IMR-90 (cell line): ENCODE measurements at regions not wholly inside any gene's neighbourhood (a gene's known extent, or its start where the extent isn't known, plus 50 kb on each side); places are given as distances from the start of the nearest gene placed in this dataset.

Source experiments
- ATAC-seq: fragments of 200-7000 bp; cut with Tn5 transposase; 2 replicates; pipeline ENCODE4 v1.9.1; 2020; ENCODE audit warnings: low read depth, mild to moderate bottlenecking, moderate library complexity
- BruUV-seq: library from RNA; stranded (reverse); fragments of 400-500 nt; replicated peaks from 2 replicates; lab custom pipeline; 2021; lab: Mats Ljungman, UMichigan
- CTCF ChIA-PET: fragments of 300-600 bp; formaldehyde crosslinking; extraction: SDS; loops from one replicate; lab custom pipeline; 2021; ENCODE audit warnings: antibody characterized with exemption; lab: Yijun Ruan, JAX
- POLR2A ChIA-PET: fragments of 300-600 bp; sonication (Branson Sonifier 250); formaldehyde crosslinking; loops from one replicate; lab custom pipeline; 2022; ENCODE audit warnings: antibody characterized with exemption; ENCODE audit not compliant: unreplicated experiment; lab: Charles Lee
- DNase-seq: peaks from one replicate; pipeline ENCODE4 v3.0.0; 2013
- H2AFZ ChIP-seq: replicated peaks from 2 replicates; pipeline ENCODE3; 2013; ENCODE audit warnings: low read length, mild to moderate bottlenecking; ENCODE audit not compliant: poor library complexity
- H2AK5ac ChIP-seq: 2 replicates; pipeline ENCODE4 v1.6.1; 2013; ENCODE audit warnings: low read depth, low read length, inconsistent platforms
- H2AK9ac ChIP-seq: replicated peaks from 2 replicates; pipeline ENCODE3; 2013; ENCODE audit warnings: mild to moderate bottlenecking, low read depth, low read length, moderate library complexity; ENCODE audit not compliant: poor library complexity
- H2BK120ac ChIP-seq: 2 replicates; pipeline ENCODE4 v1.6.1; 2013; ENCODE audit warnings: low read depth, low read length, inconsistent platforms
- H2BK15ac ChIP-seq: 3 replicates; pipeline ENCODE4 v1.6.1; 2013; ENCODE audit warnings: low read depth, low read length, inconsistent platforms
- H2BK20ac ChIP-seq: 2 replicates; pipeline ENCODE4 v1.6.1; 2013; ENCODE audit warnings: low read depth, mild to moderate bottlenecking, inconsistent platforms, low read length, moderate library complexity
- H2BK5ac ChIP-seq: 2 replicates; pipeline ENCODE4 v1.6.1; 2013; ENCODE audit warnings: mild to moderate bottlenecking, low read depth, low read length, inconsistent platforms; ENCODE audit not compliant: poor library complexity, severe bottlenecking
- H3K14ac ChIP-seq: replicated peaks from 2 replicates; pipeline ENCODE4 v1.6.1; 2013; ENCODE audit warnings: low read depth, low read length, inconsistent platforms
- H3K18ac ChIP-seq: 2 replicates; pipeline ENCODE4 v1.6.1; 2013; ENCODE audit warnings: low read depth, low read length, control low read depth
- H3K23ac ChIP-seq: 2 replicates; pipeline ENCODE4 v1.6.1; 2013; ENCODE audit warnings: low read depth, low read length, inconsistent platforms
- H3K27ac ChIP-seq: 2 replicates; pipeline ENCODE4 v1.5.1; 2013; ENCODE audit warnings: mild to moderate bottlenecking, control low read depth, low read length; ENCODE audit not compliant: insufficient read depth
- H3K27me3 ChIP-seq: 2 replicates; pipeline ENCODE4 v1.6.1; 2013; ENCODE audit warnings: low read length; ENCODE audit not compliant: control insufficient read depth, insufficient read depth
- H3K36me3 ChIP-seq: 2 replicates; pipeline ENCODE4 v1.6.1; 2013; ENCODE audit warnings: low read length, mixed read lengths; ENCODE audit not compliant: control insufficient read depth, insufficient read depth
- H3K4ac ChIP-seq: 2 replicates; pipeline ENCODE4 v1.6.1; 2013; ENCODE audit warnings: low read depth, low read length, inconsistent platforms
- H3K4me1 ChIP-seq: 2 replicates; pipeline ENCODE4 v1.6.1; 2013; ENCODE audit warnings: low read length, mixed read lengths; ENCODE audit not compliant: control insufficient read depth, insufficient read depth
- H3K4me2 ChIP-seq: 2 replicates; pipeline ENCODE4 v1.6.1; 2013; ENCODE audit warnings: low read depth, mild to moderate bottlenecking, control low read depth, low read length, moderate library complexity
- H3K4me3 ChIP-seq: 2 replicates; pipeline ENCODE4 v1.5.1; 2013; ENCODE audit warnings: low read depth, mild to moderate bottlenecking, control low read depth, low read length, moderate library complexity; ENCODE audit not compliant: insufficient read depth
- H3K56ac ChIP-seq: 2 replicates; pipeline ENCODE4 v1.6.1; 2013; ENCODE audit warnings: low read length, inconsistent platforms; ENCODE audit not compliant: insufficient read depth; ENCODE audit errors: extremely low read depth
- H3K79me1 ChIP-seq, 2 experiments: 2 replicates each; pipeline ENCODE4 v1.6.1; 2013; ENCODE audit warnings: low read length in 2 of 2, inconsistent platforms in 1 of 2, low read depth in 1 of 2
- H3K9ac ChIP-seq: 2 replicates; pipeline ENCODE4 v1.6.1; 2013; ENCODE audit warnings: low read depth, low read length, control low read depth
- H3K9me1 ChIP-seq: 2 replicates; pipeline ENCODE4 v1.6.1; 2013; ENCODE audit warnings: low read length, inconsistent platforms; ENCODE audit not compliant: insufficient read depth
- H3K9me3 ChIP-seq: 2 replicates; pipeline ENCODE4 v1.6.1; 2013; ENCODE audit warnings: low read length; ENCODE audit not compliant: control insufficient read depth, insufficient read depth
- H4K20me1 ChIP-seq: 2 replicates; pipeline ENCODE4 v1.6.1; 2013; ENCODE audit warnings: low read length, inconsistent platforms; ENCODE audit not compliant: insufficient read depth
- H4K5ac ChIP-seq: 2 replicates; pipeline ENCODE4 v1.6.1; 2013; ENCODE audit warnings: mild to moderate bottlenecking, low read depth, low read length, control low read depth
- H4K8ac ChIP-seq, 2 experiments: 2 replicates each; pipeline ENCODE4 v1.6.1; 2013; ENCODE audit warnings: low read depth in 2 of 2, low read length in 2 of 2, control low read depth in 1 of 2, inconsistent platforms in 1 of 2
- H4K91ac ChIP-seq: 2 replicates; pipeline ENCODE4 v1.6.1; 2013; ENCODE audit warnings: low read depth, low read length, inconsistent platforms; ENCODE audit not compliant: insufficient read depth
- BHLHE40 ChIP-seq: fragments of 150-350 bp; IDR thresholded peaks from 2 replicates; pipeline ENCODE4 v1.6.1; 2016; ENCODE audit warnings: mild to moderate bottlenecking, low read depth, low read length
- CEBPB ChIP-seq: IDR thresholded peaks from 2 replicates; pipeline ENCODE4 v1.6.1; 2012; ENCODE audit warnings: low read depth, low read length, improper control_type of control experiment
- CHD1 ChIP-seq: IDR thresholded peaks from 2 replicates; pipeline ENCODE4 v1.6.1; 2012; ENCODE audit warnings: low read depth, low read length, improper control_type of control experiment
- CTCF ChIP-seq: conservative IDR thresholded peaks from 2 replicates; pipeline ENCODE4 v1.5.1; 2012; ENCODE audit warnings: mild to moderate bottlenecking, low read depth, low read length, improper control_type of control experiment
- ELK1 ChIP-seq: fragments of 150-350 bp; IDR thresholded peaks from 2 replicates; pipeline ENCODE4 v1.6.1; 2016; ENCODE audit warnings: low read depth, mild to moderate bottlenecking, low read length, moderate library complexity, borderline replicate concordance
- FOS ChIP-seq: fragments of 150-350 bp; IDR thresholded peaks from 2 replicates; pipeline ENCODE4 v1.6.1; 2016; ENCODE audit warnings: low read depth, low read length
- MAFK ChIP-seq: IDR thresholded peaks from 2 replicates; pipeline ENCODE4 v1.6.1; 2012; ENCODE audit warnings: low read depth, low read length, improper control_type of control experiment
- MAZ ChIP-seq: IDR thresholded peaks from 2 replicates; pipeline ENCODE4 v1.6.1; 2012; ENCODE audit warnings: low read depth, mild to moderate bottlenecking, low read length, improper control_type of control experiment, moderate library complexity, borderline replicate concordance
- MXI1 ChIP-seq: IDR thresholded peaks from 2 replicates; pipeline ENCODE4 v1.6.1; 2012; ENCODE audit warnings: low read depth, mild to moderate bottlenecking, low read length, moderate library complexity, borderline replicate concordance
- NFE2L2 ChIP-seq: fragments of 150-350 bp; IDR thresholded peaks from 2 replicates; pipeline ENCODE4 v1.6.1; 2016; ENCODE audit warnings: low read depth, mild to moderate bottlenecking, low read length
- POLR2A ChIP-seq: IDR thresholded peaks from 2 replicates; pipeline ENCODE4 v1.6.1; 2012; ENCODE audit warnings: mild to moderate bottlenecking, low read depth, low read length
- RAD21 ChIP-seq: IDR thresholded peaks from 2 replicates; pipeline ENCODE4 v1.6.1; 2012; ENCODE audit warnings: low read length, improper control_type of control experiment
- RCOR1 ChIP-seq: IDR thresholded peaks from 2 replicates; pipeline ENCODE4 v1.6.1; 2012; ENCODE audit warnings: mild to moderate bottlenecking, low read length, improper control_type of control experiment; ENCODE audit not compliant: insufficient replicate concordance
- RFX5 ChIP-seq: IDR thresholded peaks from 2 replicates; pipeline ENCODE4 v1.8.0; 2012; ENCODE audit warnings: low read depth, mild to moderate bottlenecking, low read length, moderate library complexity
- SMC3 ChIP-seq: fragments of 150-350 bp; IDR thresholded peaks from 2 replicates; pipeline ENCODE4 v1.6.1; 2016; ENCODE audit warnings: low read depth, mild to moderate bottlenecking, antibody characterized with exemption, low read length, moderate library complexity
- USF2 ChIP-seq: fragments of 150-350 bp; IDR thresholded peaks from 2 replicates; pipeline ENCODE4 v1.6.1; 2017; ENCODE audit warnings: mild to moderate bottlenecking, antibody characterized with exemption, low read length, low read depth
- WGBS, 2 experiments: methylation state at CpG; one replicate each; pipeline versions ENCODE4 v1.1.5 to v1.1.7; 2013; ENCODE audit warnings: missing lambda C conversion rate in 2 of 2; ENCODE audit not compliant: insufficient read length in 1 of 2; ENCODE audit errors: extremely low coverage in 2 of 2; 5-methylcytosine and 5-hydroxymethylcytosine counted together
- dilution Hi-C: fragments of 300-500 bp; cut with HindIII; formaldehyde crosslinking; loops from one replicate; pipeline ENCODE4 v1.14.3; 2018; ENCODE audit warnings: low sequenced_read_pairs; ENCODE audit not compliant: unreplicated experiment
- in situ Hi-C: fragments of 300-500 bp; cut with MboI; formaldehyde crosslinking; loops from 3 replicates; pipeline ENCODE4 v1.14.3; 2019; ENCODE audit warnings: low sequenced_read_pairs, inconsistent platforms, mixed read lengths
- intact Hi-C: fragments of 100-400 bp; cut with micrococcal nuclease; formaldehyde crosslinking; loops from 2 replicates; pipeline ENCODE4 v1.10.0; 2022

GRCh38 chr3:77906102-77906709 is 866.3 kb downstream of the ROBO2 start:
- Histone ChIP-seq H2AK9ac (no peak overlapping the region), H3K56ac (no peak overlapping the region), H3K9me1 (no peaks in the 10 kb centered on the region), H2BK120ac (no peak overlapping the region), H3K79me1 (no peaks in the 10 kb centered on the region), H2BK15ac (no peak overlapping the region), H3K18ac (no peak overlapping the region), H2BK20ac (no peak overlapping the region), H3K14ac (no peak overlapping the region), H3K4me2 (no peak overlapping the region), H3K4me1 (no peaks in the 10 kb centered on the region), H2AK5ac (no peak overlapping the region), H4K8ac (no peak overlapping the region), H3K4me3 (no peak overlapping the region), H3K36me3 (no peaks in the 10 kb centered on the region), H2AFZ (no peak overlapping the region), H4K5ac (no peak overlapping the region), H3K4ac (no peak overlapping the region), H3K9ac (no peak overlapping the region), H4K91ac (no peak overlapping the region), H4K20me1 (no peaks in the 10 kb centered on the region), H2BK5ac (no peak overlapping the region), H3K27ac (no peak overlapping the region), H3K23ac (no peak overlapping the region), H3K9me3 (no peaks in the 10 kb centered on the region), H3K27me3 (no peaks in the 10 kb centered on the region)
- WGBS, 2 experiments, result no CpG with 5 or more reads among the region's 3 CpGs
- dilution Hi-C loops (no loop called here), in situ Hi-C loops (no loop called here), intact Hi-C loops (no loop called here)
- TF ChIP-seq RCOR1 (no peak), FOS (no peak), BHLHE40 (no peak), MXI1 (no peak), SMC3 (no peak), MAFK (no peak), RFX5 (no peak), CTCF (no peak), MAZ (no peak), RAD21 (no peak), CEBPB (no peak), ELK1 (no peak), POLR2A (no peak), USF2 (no peak), NFE2L2 (no peak), CHD1 (no peak)
- DNase-seq (no peak), ATAC-seq (no peak)
- POLR2A ChIA-PET, result no interaction called here
- no TSS peak for BruUV-seq
- CTCF ChIA-PET, result no interaction called here
